ENCODE measurements at regions not wholly inside any gene's neighbourhood (a gene's known extent, or its start where the extent isn't known, plus 50 kb on each side); places are given as distances from the start of the nearest gene placed in this dataset.

- TF ChIP-seq, protein P1, sequence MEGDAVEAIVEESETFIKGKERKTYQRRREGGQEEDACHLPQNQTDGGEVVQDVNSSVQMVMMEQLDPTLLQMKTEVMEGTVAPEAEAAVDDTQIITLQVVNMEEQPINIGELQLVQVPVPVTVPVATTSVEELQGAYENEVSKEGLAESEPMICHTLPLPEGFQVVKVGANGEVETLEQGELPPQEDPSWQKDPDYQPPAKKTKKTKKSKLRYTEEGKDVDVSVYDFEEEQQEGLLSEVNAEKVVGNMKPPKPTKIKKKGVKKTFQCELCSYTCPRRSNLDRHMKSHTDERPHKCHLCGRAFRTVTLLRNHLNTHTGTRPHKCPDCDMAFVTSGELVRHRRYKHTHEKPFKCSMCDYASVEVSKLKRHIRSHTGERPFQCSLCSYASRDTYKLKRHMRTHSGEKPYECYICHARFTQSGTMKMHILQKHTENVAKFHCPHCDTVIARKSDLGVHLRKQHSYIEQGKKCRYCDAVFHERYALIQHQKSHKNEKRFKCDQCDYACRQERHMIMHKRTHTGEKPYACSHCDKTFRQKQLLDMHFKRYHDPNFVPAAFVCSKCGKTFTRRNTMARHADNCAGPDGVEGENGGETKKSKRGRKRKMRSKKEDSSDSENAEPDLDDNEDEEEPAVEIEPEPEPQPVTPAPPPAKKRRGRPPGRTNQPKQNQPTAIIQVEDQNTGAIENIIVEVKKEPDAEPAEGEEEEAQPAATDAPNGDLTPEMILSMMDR (IDR thresholded peaks at IDR 0.05; ENCODE audit: poor library complexity, severe bottlenecking) = no peak
- DNase-seq (ENCODE audit: low spot score) (no peak), ATAC-seq (ENCODE audit: low read depth) (no peak)
- H3K4me1 ChIP-seq (ENCODE audit: insufficient read depth, poor library complexity, severe bottlenecking) = no peaks in the 10 kb centered on the region
- no peaks in the 10 kb centered on the region for H3K9me3 ChIP-seq (ENCODE audit: severe bottlenecking)
- no peaks in the 10 kb centered on the region for H3K36me3 ChIP-seq (ENCODE audit: low read depth)
- no peaks in the 10 kb centered on the region for H3K27me3 ChIP-seq (ENCODE audit: insufficient read depth, poor library complexity, severe bottlenecking)
- no peak overlapping the region for H3K4me3 ChIP-seq (ENCODE audit: severe bottlenecking)
- H3K27ac ChIP-seq (ENCODE audit: poor library complexity, severe bottlenecking) = no peak overlapping the region
Measured at GRCh38 chr12:93102312-93102711, 173.2 kb upstream of the EEA1 start.

GRCh38 chr12:93102744-93103143, 173.6 kb upstream of the EEA1 start:
- Histone ChIP-seq H3K36me3 (ENCODE audit: low read depth) (no peaks in the 10 kb centered on the region), H3K4me1 (ENCODE audit: insufficient read depth, poor library complexity, severe bottlenecking) (no peaks in the 10 kb centered on the region), H3K9me3 (ENCODE audit: severe bottlenecking) (no peaks in the 10 kb centered on the region), H3K4me3 (ENCODE audit: severe bottlenecking) (no peak overlapping the region), H3K27ac (ENCODE audit: poor library complexity, severe bottlenecking) (no peak overlapping the region), H3K27me3 (ENCODE audit: insufficient read depth, poor library complexity, severe bottlenecking) (no peaks in the 10 kb centered on the region)
- ATAC-seq (ENCODE audit: low read depth) (no peak), DNase-seq (ENCODE audit: low spot score) (no peak)
- TF ChIP-seq, protein P1 (IDR thresholded peaks at IDR 0.05; ENCODE audit: poor library complexity, severe bottlenecking) = no peak

GRCh38 chr12:93103154-93103553, 174.1 kb upstream of the EEA1 start:
- Histone ChIP-seq H3K9me3 (ENCODE audit: severe bottlenecking) (no peaks in the 10 kb centered on the region), H3K4me3 (ENCODE audit: severe bottlenecking) (no peak overlapping the region), H3K4me1 (ENCODE audit: insufficient read depth, poor library complexity, severe bottlenecking) (no peaks in the 10 kb centered on the region), H3K27me3 (ENCODE audit: insufficient read depth, poor library complexity, severe bottlenecking) (no peaks in the 10 kb centered on the region), H3K36me3 (ENCODE audit: low read depth) (no peaks in the 10 kb centered on the region), H3K27ac (ENCODE audit: poor library complexity, severe bottlenecking) (no peak overlapping the region)
- DNase-seq (ENCODE audit: low spot score) (no peak), ATAC-seq (ENCODE audit: low read depth) (no peak)
- TF ChIP-seq, protein P1 (IDR thresholded peaks at IDR 0.05; ENCODE audit: poor library complexity, severe bottlenecking) = no peak

DNA sequence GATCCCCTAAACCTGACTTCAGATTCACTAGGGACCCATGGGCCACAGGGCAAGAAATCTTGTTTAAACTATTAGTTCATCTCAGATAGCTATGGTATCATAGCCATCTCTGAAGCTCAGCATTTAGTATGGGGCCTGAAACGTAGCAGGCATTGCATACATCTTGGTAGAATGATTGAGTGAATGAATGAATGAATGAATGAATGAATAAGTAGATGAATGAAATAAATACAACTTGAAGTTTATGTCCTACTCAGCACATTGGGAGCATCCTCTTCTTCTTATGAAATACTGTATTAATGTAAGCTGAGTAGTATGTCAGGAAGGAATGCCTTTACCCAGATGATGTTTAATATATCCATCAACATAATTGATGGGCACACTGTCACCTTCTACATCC, 175.4 kb upstream of the EEA1 start:
- Histone ChIP-seq H3K27ac (ENCODE audit: poor library complexity, severe bottlenecking) (no peak overlapping the region), H3K4me1 (ENCODE audit: insufficient read depth, poor library complexity, severe bottlenecking) (no peaks in the 10 kb centered on the region), H3K9me3 (ENCODE audit: severe bottlenecking) (no peaks in the 10 kb centered on the region), H3K27me3 (ENCODE audit: insufficient read depth, poor library complexity, severe bottlenecking) (no peaks in the 10 kb centered on the region), H3K36me3 (ENCODE audit: low read depth) (no peaks in the 10 kb centered on the region), H3K4me3 (ENCODE audit: severe bottlenecking) (no peak overlapping the region)
- ATAC-seq (ENCODE audit: low read depth) (no peak), DNase-seq (ENCODE audit: low spot score) (no peak)
- TF ChIP-seq, protein P1 (IDR thresholded peaks at IDR 0.05; ENCODE audit: poor library complexity, severe bottlenecking) = no peak

GRCh38 chr12:93106910-93107309, 177.8 kb upstream of the EEA1 start:
- Histone ChIP-seq H3K4me3 (ENCODE audit: severe bottlenecking) (no peak overlapping the region), H3K27ac (ENCODE audit: poor library complexity, severe bottlenecking) (no peak overlapping the region), H3K9me3 (ENCODE audit: severe bottlenecking) (no peaks in the 10 kb centered on the region), H3K4me1 (ENCODE audit: insufficient read depth, poor library complexity, severe bottlenecking) (no peaks in the 10 kb centered on the region), H3K36me3 (ENCODE audit: low read depth) (no peaks in the 10 kb centered on the region), H3K27me3 (ENCODE audit: insufficient read depth, poor library complexity, severe bottlenecking) (no peaks in the 10 kb centered on the region)
- ATAC-seq (ENCODE audit: low read depth) (no peak), DNase-seq (ENCODE audit: low spot score) (no peak)
- TF ChIP-seq, protein P1 (IDR thresholded peaks at IDR 0.05; ENCODE audit: poor library complexity, severe bottlenecking) = no peak
